Prostate gland (tissue), 2 donors: ENCODE measurements at regions not wholly inside any gene's neighbourhood (a gene's known extent, or its start where the extent isn't known, plus 50 kb on each side); places are given as distances from the start of the nearest gene placed in this dataset.

Experiments
- POLR2A ChIP-seq: fragments of 450-650 bp; IDR thresholded peaks from one replicate; pipeline ENCODE4 v1.6.1; 2016; ENCODE audit warnings: antibody characterized with exemption, mild to moderate bottlenecking
- TF ChIP-seq, protein P1 (sequence below), 4 experiments: fragments of 200-600 bp in 2 of 4; fragments of 450-650 bp in 2 of 4; sonication (generic) in 2 of 4; IDR thresholded peaks; 1 replicate in 3 of 4; 2 replicates in 1 of 4; pipeline ENCODE4 v1.5.1; 2016 to 2019; ENCODE audit warnings: antibody characterized with exemption in 4 of 4, mild to moderate bottlenecking in 2 of 4, moderate library complexity in 2 of 4

DNA sequence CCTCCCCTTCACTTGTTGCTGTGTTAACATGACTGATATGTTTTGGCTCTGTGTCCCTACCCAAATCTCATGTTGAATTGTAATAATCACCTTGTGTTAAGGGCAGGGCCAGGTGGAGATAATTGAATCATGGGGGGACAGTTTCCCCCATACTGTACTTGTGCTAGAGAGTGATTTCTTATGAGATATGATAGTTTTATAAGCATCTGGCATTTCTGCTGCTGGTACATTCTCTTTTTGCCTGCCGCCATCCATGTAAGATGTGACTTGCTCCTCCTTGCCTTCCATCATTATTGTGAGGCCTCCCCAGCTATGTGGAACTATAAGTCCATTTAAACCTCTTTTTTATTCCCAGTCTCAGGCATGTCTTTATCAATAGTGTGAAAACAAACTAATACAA is 185.0 kb downstream of the TBX18 start:
- TF ChIP-seq, protein P1, sequence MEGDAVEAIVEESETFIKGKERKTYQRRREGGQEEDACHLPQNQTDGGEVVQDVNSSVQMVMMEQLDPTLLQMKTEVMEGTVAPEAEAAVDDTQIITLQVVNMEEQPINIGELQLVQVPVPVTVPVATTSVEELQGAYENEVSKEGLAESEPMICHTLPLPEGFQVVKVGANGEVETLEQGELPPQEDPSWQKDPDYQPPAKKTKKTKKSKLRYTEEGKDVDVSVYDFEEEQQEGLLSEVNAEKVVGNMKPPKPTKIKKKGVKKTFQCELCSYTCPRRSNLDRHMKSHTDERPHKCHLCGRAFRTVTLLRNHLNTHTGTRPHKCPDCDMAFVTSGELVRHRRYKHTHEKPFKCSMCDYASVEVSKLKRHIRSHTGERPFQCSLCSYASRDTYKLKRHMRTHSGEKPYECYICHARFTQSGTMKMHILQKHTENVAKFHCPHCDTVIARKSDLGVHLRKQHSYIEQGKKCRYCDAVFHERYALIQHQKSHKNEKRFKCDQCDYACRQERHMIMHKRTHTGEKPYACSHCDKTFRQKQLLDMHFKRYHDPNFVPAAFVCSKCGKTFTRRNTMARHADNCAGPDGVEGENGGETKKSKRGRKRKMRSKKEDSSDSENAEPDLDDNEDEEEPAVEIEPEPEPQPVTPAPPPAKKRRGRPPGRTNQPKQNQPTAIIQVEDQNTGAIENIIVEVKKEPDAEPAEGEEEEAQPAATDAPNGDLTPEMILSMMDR (IDR thresholded peaks at IDR 0.05): no peak
- no peak for TF ChIP-seq POLR2A
